HG03432 (cell line): ENCODE measurements at regions not wholly inside any gene's neighbourhood (a gene's known extent, or its start where the extent isn't known, plus 50 kb on each side); places are given as distances from the start of the nearest gene placed in this dataset.
"Not testable (repeated sequence)": the region's sequence is repeated elsewhere in the genome, so short reads cannot be mapped to it uniquely, and the experiment has no call there.

Experiments
- ATAC-seq: cut with Tn5 transposase; IDR thresholded peaks from one replicate; pipeline ENCODE4 v1.9.1; 2021; ENCODE audit warnings: mild to moderate bottlenecking, moderate library complexity; ENCODE audit not compliant: unreplicated experiment

DNA sequence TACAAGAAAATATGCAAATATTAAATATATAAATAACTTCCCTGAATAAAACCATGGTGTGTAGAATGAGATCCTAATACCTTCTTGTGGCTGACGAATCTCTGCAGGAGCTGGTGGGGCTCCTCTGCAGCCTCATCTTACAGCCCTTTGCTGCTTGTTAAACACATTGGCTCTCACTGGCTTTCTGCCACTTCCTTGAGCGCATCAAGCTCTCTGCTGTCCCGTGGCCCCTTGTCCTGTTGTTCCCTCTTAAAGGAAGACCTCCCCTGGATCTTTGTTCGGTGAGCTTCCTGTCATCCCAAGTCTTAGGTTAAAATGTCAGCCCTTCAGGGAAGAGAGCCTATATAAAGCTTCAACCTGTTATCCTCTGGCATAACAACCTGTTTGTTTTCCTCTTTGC, 519.6 kb downstream of the DOK5 start:
- no peak for ATAC-seq

DNA sequence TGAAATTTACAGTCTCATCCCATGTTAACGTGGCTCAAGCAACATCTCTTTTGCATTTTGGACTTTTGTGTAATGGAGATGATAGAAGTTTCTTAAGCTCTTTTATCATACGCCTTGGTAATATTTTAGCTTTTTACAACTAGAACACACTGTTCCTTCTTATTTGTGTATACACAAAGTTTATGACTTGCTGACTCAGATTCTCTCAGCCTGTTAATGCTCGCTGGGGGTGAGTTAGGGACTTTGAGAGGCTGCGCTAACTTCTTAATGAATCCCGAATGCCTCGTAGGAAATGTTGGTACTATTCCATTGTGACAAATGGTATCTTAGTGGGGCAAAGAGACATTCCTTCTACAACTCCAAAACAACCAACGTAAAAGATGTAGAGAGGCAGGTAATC, 509.7 kb downstream of the DOK5 start:
- no peak for ATAC-seq

DNA sequence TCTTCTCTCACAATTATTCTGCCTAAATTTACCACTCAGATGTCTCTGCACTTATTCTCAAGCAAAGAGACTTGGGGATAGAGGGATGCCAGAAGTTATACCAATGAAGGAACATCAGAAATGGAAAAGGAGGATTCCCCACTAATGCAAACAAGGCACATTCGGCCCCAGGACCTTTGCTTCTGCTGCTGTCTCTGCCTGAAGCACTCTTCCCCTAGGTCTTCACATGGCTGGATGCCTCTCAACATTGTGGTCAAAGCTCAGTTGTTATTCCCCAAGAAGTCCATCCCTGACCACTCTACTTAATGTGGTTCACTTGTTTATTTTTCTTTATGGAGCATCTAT, 508.7 kb downstream of the DOK5 start:
- no peak for ATAC-seq

DNA sequence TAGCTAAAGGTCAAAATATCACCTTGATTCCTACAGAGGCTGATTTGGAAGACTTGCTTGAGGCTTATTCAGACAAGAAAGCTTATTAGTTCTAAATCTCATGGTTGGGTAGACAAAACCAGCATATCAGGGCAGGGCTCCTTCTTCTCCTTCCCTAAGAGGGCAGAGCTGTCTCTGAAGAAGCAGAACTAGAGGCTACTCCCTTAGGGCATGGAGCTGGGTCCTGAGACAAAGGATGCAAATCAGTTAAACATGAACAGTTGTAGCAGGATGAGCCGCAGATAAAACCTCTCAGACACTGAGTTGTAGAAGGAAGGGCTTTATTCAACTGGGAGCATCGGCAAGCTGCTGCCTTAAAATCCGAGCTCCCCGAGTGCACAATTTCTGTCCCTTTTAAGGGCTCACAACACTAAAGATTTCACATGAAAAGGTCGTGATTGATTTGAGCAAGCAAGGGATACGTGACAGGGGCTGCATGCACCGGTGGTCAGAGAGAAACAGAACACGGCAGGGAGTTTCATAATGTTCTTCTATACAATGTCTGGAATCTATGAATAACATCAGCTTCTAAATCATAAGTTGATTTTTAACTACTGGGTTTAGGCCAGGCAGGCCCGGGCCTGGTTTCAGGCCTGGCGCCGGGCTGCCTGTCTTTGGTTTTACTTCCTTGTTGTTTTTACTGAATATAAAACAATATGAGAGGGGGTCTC, 508.2 kb downstream of the DOK5 start:
- ATAC-seq = peak; percentile 40

DNA sequence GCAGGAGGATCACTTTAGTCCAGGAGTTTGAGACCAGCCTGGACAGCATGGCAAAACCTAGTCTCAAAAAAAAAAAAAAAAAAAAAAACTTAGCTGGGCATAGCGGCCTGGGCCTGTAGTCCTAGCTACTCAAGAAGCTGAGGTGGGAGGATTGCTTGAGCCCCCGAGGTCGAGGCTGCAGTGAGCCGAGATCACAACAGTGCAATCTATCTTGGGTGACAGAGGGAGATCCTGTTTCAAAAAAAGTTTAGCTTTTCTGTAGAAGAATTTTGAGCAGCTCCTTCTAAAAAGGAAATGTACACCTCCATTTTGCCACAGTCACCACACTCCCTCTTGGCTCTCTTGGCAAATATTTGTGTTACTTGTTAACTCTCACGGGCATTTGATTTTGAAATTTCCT, 505.8 kb downstream of the DOK5 start:
- ATAC-seq = no peak

DNA sequence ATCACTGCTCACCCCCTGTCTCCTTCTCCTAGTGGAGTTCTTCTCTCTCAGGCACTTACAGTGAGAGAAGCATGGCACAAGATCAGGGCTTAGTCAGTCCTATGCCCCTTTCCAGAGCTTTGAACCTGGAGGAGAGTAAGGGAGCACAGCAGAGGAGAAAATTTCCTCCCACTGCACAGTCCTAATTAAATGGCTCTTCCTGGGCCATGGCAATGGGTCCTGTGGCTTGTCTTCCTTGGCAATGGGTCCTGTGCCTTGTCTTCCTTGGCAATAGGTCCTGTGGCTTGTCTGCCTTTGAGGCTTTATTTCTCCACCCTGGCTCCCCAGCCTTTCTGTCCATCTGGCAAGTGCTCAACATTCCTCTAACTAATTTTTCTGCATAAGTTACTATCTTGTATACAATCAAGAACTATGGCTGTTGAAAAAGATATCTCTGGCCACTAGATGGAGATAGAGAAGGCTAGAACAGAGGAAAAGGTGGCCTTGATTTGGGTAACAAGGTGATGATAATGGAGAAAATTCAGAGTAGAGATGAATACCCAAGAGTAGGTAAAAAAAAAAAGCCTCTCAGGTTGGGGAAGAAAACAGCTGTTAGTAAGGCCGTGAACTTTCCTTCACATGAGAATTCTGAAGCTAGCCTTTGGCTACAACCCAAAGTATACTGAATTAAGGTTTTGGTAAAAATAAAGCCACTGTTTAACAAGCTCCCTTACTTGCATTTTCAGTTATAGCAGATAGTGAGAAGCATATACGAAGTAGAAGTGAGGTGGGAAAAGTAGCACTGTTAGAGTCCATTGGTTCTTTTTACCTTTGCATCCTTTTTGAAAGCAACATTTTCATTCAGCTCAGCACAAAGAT, 504.9 kb downstream of the DOK5 start:
- peak; percentile 65 for ATAC-seq

DNA sequence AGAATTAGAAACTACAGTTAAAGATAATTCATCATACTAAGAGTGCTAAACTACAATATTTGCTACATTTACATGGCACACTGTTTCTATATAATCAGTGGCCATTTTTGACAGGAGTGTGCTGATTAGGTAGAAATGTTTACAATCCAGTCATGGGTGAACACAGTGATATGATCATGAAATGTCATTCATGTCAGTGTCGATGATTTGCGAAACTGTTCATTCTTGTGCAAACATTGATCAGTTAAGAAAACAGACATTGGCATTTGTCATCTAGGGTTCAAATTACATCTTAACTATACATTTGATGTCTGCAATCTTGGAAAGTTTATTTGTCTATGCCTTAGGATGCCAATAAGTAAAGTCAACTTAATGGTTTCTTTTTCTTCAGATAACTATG, 474.9 kb downstream of the DOK5 start:
- no peak for ATAC-seq

DNA sequence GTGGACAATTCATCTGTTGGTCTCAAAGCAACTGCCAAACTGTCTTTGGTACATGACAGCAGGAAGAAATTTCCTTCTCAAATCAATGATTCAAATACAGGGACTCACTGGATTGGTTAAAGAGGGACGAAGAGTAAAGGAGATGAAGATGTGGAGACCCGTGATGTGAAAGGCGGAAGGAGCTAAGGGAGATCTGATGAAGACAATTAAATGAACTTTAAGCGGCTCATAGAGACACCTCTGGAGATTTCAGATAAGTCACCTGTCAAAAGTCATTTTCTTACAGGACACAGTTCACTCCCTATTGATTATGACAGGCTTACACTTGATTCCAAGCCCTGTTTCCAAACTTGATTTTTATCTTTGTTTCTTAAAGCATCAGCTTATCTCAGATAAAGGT, 466.3 kb downstream of the DOK5 start:
- ATAC-seq = no peak

DNA sequence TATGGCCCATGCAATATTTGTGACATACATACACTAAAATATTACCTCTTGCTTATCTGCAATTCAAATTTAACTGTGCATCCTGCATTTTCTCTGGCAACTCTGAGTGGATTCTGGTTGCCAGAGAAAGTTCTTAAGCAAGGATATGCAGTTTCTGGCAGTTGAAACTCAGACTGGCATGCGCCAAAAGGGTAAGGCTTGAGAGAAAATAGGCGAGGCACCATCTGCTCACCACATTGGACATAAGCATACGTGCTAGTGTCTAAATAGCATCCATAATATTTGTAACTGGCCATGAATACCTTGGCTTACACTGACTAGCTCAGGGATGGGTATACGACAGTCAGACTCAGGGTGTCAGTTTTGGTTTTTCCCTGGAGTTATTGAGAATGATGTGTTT, 465.1 kb downstream of the DOK5 start:
- no peak for ATAC-seq

DNA sequence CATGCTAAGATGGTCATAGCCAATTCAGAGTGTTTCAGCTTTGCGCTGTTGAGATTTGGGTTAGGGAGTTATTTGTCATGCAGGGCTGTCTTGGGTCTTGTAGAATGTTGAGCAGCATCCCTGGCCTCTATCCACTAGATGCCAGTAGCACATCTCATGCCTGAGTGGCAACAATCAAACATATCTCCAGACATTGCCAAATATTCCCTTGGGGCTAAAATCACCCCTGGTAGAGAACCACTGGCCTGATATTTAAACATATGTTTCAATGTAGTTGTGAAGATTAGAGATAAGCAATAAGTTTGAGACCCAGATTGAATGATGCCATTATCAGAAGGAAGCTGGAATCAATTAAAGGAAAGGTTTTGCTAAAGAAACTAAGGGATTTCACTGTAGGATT, 463.3 kb downstream of the DOK5 start:
- ATAC-seq = no peak

DNA sequence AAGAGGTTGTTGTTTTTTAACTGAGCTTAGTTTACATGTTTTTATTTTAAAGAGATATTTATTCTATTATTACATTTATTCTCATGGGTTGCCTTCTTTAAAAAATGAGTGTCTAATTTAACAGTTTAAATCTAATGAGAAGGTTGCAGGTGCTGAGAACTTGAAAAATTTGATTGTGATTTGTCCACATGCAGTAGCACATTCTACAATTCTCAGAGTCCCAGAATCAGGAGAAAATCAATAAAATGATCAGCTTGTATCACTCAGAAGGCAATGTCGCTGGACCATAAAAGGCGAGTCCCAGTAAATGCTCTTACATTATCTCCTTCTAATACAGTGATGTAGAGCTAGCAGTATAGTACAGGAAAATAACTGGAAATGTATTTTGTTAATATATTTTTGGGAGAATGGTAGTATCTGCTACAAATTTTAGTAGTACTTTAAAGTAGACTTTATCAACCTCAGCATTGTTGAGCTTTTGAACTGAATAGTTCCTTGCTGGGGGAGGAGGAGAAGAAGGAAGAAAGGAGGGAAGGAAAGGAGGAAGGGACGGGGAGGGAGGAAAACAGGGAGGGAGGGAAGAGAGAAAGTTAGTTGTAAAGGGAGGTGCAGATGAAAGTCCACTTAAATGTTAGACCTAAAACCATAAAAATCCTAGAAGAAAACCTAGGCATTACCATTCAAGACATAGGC, 458.0 kb downstream of the DOK5 start:
- no peak for ATAC-seq

DNA sequence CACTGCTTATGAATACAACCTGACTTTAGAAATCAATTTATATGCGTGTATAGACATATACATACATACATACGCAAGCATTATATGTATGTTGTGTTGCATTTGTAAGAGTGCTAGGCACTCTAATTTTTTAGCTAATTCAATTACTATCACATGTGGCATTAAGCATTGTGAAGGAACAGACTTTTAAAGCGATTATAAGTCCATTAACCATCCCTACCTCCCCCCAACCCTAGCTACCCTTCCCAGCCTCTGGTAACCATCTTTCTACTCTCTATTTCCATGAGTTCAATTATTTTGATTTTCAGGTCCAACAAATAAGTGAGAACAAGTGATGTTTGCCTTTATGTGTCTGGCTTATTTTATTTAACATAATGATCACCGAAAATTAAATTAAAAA, 453.8 kb downstream of the DOK5 start:
- no peak for ATAC-seq

DNA sequence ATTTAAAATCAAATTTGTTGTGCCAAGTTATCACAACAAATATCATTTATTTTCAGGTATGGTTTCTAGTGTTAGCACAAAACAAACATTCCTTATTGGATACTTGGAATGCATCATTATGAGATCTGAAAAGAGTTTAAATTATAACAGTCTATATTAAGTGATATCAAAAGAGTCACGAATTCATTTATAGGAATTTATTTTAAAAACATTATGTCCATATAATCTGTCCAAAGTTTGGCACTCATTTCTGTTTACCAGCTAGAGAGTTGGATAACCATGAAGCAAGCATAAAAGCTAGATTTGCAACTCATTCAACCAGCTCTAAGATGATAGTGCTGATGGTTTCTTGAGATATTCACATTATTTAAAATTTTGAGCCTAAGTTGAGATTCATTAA, 453.2 kb downstream of the DOK5 start:
- no peak for ATAC-seq

DNA sequence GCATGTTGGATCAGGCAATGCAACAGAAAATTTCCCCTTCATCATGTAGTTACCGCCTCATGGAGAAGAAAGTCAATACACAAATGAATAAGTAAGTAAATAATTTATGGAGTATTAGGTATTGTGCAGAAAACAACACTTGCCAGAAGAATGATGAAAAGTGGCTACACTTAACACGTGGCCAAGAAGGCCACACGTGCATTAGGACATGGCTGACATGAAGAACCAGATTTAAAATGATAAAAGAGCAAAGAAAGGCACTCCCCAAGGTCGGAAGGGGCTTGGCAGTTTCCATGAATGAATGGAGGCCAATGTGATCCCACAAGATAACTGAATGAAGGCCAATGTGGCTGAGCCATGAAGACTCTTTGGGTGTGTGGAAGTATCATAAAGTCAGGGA, 447.2 kb downstream of the DOK5 start:
- no peak for ATAC-seq

DNA sequence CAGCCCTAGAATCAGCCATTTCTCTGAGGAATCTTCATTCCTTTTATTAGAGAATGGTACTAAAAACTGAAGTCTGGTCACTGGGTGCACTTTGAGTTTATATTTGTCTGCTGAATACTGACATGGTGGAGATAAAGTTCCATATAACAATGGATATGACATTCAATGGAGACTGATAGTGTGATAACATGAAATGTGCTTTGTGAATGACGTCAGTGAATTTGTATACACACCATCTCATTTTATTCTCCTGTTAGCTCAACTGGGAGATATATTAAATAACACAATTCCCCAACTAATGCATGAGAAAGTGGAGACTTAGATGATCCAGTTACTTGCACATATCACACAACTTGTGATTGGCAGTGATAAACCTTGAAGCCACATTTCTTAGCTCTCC, 446.7 kb downstream of the DOK5 start:
- ATAC-seq = no peak

DNA sequence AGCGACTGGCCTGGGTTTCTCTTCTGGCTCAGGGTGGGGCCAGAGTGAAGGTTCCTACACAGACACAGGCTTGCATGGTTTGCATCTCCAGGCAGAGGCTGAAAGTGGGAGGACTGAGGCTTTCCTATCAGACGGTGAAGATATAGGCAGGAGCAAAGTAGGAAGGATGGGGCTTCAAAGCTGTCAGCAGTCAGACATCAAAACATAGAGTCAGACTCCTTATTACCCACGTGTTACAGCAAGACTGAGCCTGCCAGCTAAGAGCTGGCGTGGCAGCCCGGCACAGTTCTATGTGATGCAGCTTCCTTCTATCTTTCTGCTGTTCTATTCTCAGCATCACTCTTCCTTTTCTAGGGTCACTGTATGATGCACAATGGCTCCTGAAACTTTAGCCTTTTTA, 445.1 kb downstream of the DOK5 start:
- ATAC-seq = no peak

DNA sequence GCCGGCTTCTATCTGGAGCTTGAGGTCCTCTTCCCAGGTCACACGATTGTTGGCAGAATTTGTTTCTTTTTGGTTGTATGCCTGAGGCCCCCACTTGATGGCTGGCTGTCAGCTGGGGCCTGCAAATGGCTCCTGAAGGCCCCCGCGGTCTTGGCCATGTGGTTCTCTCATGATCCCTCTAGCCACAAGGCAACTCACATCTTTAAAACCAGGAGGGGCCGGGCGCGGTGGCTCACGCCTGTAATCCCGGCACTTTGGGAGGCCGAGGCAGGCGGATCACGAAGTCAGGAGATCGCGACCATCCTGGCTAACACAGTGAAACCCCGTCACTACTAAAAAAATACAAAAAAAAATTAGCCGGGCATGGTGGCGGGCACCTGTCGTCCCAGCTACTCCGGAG, 443.6 kb downstream of the DOK5 start:
- ATAC-seq = not testable (repeated sequence)

DNA sequence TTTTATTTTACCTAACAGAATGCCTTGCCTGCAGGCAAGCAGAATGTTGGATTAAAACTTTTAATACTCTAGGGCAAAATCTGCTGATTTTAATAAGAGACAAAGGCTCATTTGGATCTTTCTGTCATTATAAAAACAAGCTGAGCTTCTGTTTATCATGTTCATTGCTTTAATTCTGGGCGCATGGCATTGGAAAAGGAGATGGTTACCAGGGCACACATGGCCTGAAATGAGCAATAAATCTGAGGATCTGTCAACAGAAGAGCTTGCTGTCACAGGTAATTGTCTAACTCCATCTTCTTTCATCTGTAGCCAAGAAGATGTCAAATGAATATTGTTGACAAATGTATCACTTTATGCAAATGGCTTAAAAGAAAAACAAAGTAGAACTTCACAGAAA, 439.6 kb downstream of the DOK5 start:
- ATAC-seq = no peak

DNA sequence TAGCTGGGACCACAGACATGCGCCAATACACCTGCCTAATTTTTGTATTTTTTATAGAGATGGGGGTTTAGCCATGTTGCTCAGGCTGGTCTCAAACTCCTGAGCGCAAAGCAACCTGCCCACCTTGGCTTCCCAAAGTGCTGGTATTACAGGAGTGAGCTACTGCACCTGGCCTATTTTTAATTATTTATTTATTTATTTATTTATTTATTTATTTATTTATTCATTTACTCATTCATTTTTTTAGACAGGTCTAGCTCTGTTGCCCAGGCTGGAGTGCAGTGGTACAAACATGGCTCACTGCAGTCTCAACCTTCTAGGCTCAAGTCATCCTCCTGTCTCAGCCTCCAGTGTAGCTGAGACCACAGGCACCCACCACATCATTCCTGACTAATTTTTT, 434.3 kb downstream of the DOK5 start:
- ATAC-seq = no peak

DNA sequence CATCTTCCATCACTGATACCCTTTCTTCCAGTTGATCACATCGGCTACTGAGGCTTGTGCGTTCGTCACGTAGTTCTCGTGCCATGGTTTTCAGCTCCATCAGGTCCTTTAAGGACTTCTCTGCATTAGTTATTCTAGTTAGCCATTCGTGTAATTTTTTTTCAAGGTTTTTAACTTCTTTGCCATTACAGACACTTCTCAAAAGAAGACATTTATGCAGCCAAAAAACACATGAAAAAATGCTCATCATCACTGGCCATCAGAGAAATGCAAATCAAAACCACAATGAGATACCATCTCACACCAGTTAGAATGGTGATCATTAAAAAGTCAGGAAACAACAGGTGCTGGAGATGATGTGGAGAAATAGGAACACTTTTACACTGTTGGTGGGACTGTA, 430.7 kb downstream of the DOK5 start:
- not testable (repeated sequence) for ATAC-seq

DNA sequence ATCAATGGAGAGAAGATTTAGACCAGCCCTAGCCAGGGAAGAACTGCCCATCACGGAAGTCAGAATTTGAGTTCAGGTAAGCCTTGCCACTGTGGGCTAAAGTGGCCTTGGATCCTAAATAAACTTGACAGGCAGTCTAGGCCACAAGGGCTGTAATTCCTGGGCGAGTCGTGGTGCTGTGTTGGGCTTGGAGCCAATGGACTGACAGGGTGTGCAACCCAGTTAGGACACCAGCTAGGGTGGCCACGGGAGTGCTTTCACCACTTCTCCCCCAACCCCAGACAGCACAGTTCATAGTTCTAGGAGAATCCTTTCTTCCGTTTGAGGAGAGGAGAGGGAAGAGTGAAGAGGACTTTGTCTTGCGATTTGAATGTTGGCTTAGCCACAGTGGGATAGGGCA, 422.4 kb downstream of the DOK5 start:
- no peak for ATAC-seq

DNA sequence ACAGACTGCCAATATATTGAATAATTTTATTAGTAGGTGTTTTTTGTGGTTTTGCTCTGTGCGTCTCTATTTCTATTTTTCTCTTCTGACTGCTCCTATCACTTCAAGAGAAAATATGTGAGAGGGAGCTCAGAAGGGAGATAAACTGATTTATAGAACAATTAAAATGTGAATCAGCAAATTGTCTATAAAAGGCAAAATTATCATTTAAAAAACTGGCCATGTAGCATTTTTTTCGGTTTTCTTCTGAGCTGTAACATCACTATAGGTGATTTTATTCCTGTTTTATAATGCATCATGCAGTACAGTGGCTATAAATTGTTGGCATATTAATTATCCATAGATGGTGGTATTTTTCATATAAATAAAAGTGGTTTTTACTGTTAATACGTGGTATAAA, 416.5 kb downstream of the DOK5 start:
- ATAC-seq = no peak
